Amygdala (tissue), 56 donors: ENCODE measurements at regions not wholly inside any gene's neighbourhood (a gene's known extent, or its start where the extent isn't known, plus 50 kb on each side); places are given as distances from the start of the nearest gene placed in this dataset.
"Not testable (repeated sequence)": the region's sequence is repeated elsewhere in the genome, so short reads cannot be mapped to it uniquely, and the experiment has no call there.

ENCODE experiments used
- DNase-seq, 56 donors: peaks; one replicate each; lab custom pipeline; 2025; lab: John Stamatoyannopoulos, UW

GRCh38 chr3:155995525-155996370 is 124.6 kb upstream of the KCNAB1 start:
- DNase-seq, result no peak

DNA sequence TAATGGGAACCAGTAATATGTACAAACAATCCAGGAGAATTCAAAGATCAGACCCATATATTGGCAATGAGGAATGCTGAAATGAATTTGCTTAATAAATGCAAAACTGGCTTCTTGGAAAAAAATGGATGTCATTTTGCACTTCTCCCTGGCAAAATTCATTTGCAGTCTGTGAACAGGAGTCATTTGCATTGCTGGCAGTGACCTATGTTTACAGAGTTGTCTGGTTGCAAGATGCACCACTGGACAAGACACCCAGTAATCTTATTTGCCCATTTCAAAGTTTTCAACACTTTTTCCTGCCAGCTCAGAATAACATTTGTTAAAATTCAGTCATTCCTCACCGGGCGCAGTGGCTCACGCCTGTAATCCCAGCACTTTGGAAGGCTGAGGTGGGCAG is 123.5 kb upstream of the KCNAB1 start:
- no peak for DNase-seq

DNA sequence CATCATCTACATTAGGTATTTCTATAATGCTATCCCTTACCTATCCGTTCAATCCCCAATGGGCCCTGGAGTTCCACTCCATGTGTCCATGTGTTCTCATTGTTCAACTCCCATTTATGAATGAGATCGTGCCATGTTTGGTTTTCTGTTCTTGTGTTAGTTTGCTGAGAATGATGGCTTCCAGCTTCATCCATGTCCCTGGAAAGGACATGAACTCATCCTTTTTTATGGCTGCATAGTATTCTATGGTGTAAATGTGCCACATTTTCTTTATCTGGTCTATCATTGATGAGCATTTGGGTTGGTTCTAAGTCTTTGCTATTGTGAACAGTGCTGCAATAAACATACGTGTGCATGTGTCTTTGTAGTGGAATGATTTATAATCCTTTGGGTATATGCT is 122.2 kb upstream of the KCNAB1 start:
- DNase-seq, result not testable (repeated sequence)

GRCh38 chr3:156005736-156006135 is 114.6 kb upstream of the KCNAB1 start:
- DNase-seq, result no peak

- DNase-seq, result peak in 26 of 56 donors; percentile 1 to 57 (median 18)
Measured at GRCh38 chr3:156010829-156011228, 109.5 kb upstream of the KCNAB1 start.

- no peak for DNase-seq
Measured at GRCh38 chr3:156014489-156014888, 105.9 kb upstream of the KCNAB1 start.

- DNase-seq, result no peak
Measured at GRCh38 chr3:156016902-156017301, 103.5 kb upstream of the KCNAB1 start.

DNA sequence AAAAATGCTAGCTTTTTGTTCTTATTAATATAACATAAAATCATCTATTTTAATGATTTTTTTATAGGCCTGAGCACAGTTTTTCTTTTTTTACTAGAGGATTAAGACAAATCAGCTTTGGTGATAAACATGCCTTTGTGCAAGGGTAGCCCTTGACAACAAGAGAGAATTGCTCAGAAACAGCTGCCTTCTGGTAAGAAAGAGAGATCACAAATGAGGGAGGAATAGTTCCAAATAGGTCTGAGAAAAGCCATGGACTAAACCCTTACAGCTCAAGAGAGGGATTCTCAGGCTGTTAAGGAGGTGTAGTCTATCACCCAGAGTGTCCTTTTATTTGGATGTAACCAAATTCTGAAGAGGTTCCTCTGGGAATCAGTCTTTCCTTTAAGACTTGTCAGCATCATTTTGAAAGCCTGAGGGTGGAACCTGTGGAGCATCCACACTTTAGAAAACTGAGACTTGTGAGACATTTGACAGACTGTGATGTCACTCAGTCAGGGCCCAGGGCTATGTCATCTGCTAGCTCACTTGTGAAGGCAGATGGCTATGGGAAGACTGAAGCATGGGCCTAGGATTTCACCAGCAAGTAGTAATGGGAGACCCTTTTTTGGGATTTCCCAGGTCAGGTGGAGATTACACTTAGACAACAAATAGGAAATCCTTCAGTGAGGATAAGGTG is 102.9 kb upstream of the KCNAB1 start:
- DNase-seq, result peak in 3 of 56 donors; percentile 5 to 40 (median 14)

- DNase-seq, result no peak
Measured at GRCh38 chr3:156024904-156025533, 95.4 kb upstream of the KCNAB1 start.

DNA sequence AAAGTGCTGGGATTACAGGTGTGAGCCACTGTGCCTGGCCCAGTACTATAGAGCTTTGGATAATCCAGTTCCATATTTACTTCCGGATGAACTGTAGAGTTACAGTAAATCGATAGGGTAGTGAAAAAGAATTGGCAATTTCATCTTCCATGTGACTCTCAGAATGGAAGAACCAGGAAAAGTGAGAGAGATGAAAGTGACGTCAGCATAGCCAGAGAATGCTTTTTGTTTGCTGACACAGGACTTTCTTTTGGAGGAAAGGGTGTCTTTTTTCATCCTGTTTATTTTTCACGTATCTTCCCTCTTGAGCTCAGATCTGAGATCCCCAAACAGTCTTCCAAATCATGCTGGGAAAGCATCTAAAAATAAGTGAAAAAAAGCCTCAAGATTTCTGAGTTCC is 91.2 kb upstream of the KCNAB1 start:
- no peak for DNase-seq

- DNase-seq, result no peak
Measured at GRCh38 chr3:156030723-156031122, 89.7 kb upstream of the KCNAB1 start.

GRCh38 chr3:156033428-156033827 is 87.0 kb upstream of the KCNAB1 start:
- DNase-seq, result peak in 1 of 56 donors; percentile 9

GRCh38 chr3:156035158-156035557 is 85.2 kb upstream of the KCNAB1 start:
- no peak for DNase-seq

- peak in 1 of 56 donors; percentile 13 for DNase-seq
Measured at GRCh38 chr3:156036258-156037053, 83.9 kb upstream of the KCNAB1 start.

GRCh38 chr3:156037356-156037755 is 83.0 kb upstream of the KCNAB1 start:
- peak in 28 of 56 donors; percentile 5 to 74 (median 40) for DNase-seq

DNA sequence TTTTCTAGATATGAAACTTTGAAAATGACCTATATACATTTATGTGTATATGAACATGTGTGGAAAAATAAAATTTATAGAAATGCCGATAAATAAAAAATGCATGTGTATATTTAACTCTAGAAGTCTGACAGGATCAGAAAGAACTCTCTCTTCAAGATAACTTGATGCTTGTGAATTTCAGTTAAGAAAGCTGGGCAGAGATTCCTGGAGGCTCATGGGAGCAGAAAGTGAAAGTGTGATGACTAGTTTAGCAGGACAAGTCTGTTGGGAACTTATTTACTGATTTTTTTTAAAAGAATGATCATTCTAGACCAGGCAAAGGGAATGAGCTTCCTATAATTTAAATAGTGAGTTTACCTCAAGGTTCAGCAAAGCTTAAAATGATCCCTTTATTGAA is 81.5 kb upstream of the KCNAB1 start:
- no peak for DNase-seq

- DNase-seq, result no peak
Measured at GRCh38 chr3:156040041-156040440, 80.3 kb upstream of the KCNAB1 start.

DNA sequence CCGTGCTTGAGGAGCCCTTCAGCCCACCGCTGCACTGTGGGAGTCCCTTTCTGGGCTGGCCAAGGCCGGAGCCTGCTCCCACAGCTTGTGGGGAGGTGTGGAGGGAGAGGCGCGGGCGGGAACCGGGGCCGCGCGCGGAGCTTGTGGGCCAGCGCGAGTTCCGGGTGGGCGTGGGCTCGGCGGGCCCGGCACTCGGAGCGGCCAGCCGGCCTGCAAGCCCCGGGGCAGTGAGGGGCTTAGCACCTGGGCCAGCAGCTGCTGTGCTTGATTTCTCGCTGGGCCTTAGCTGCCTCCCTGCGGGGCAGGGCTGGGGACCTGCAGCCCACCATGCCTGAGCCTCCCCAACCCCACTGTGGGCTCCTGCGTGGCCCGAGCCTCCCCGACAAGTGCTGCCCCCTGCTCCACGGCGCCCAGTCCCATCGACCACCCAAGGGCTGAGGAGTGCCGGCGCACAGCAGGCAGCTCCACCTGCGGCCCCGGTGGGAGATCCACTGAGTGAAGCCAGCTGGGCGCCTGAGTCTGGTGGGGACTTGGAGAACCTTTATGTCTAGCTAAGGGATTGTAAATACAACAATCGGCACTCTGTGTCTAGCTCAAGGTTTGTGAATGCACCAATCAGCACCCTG is 79.0 kb upstream of the KCNAB1 start:
- not testable (repeated sequence) for DNase-seq

DNA sequence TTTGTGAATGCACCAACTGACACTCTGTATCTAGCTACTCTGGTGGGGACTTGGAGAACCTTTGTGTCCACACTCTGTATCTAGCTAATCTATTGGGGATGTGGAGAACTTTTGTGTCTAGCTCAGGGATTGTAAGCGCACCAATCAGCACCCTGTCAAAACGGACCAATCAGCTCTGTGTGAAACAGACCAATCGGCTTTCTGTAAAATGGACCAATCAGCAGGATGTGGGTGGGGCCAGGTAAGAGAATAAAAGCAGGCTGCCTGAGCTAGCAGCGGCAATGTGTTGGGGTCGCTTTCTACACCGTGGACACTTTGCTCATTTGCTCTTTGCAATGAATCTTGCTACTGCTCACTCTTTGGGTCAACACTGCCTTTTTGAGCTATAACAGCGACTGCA is 78.5 kb upstream of the KCNAB1 start:
- not testable (repeated sequence) for DNase-seq
